Panc1 (cell line): ENCODE measurements at regions not wholly inside any gene's neighbourhood (a gene's known extent, or its start where the extent isn't known, plus 50 kb on each side); places are given as distances from the start of the nearest gene placed in this dataset.

Source experiments
- ATAC-seq: fragments of 200-7000 bp; cut with Tn5 transposase; 2 replicates; pipeline ENCODE4 v1.9.1; 2020; ENCODE audit warnings: mild to moderate bottlenecking, moderate library complexity
- BruUV-seq: library from RNA; stranded (reverse); fragments of 400-500 nt; replicated peaks from 2 replicates; lab custom pipeline; 2021; lab: Mats Ljungman, UMichigan
- CTCF ChIA-PET: fragments of 300-600 bp; sonication (Branson Sonifier 250); formaldehyde crosslinking; loops from one replicate; lab custom pipeline; 2022; ENCODE audit warnings: antibody characterized with exemption; lab: Charles Lee
- POLR2A ChIA-PET: fragments of 300-600 bp; sonication (Branson Sonifier 250); formaldehyde crosslinking; loops from one replicate; lab custom pipeline; 2022; ENCODE audit warnings: antibody characterized with exemption; lab: Charles Lee
- DNase-seq: peaks from one replicate; pipeline ENCODE4 v3.0.0-alpha.2; 2010; ENCODE audit warnings: low read depth, low spot score
- H3K27ac ChIP-seq: 2 replicates; pipeline ENCODE4 v1.5.1; 2011; ENCODE audit warnings: mild to moderate bottlenecking, low read length, inconsistent platforms
- H3K27me3 ChIP-seq: fragments of 200-500 bp; sonication (Bioruptor generic); 2 replicates; pipeline ENCODE4 v1.6.0; 2014; ENCODE audit warnings: low read length, inconsistent platforms; ENCODE audit not compliant: control insufficient read depth, insufficient read depth
- H3K36me3 ChIP-seq: fragments of 200-500 bp; sonication (Bioruptor generic); 2 replicates; pipeline ENCODE4 v1.5.1; 2014; ENCODE audit warnings: inconsistent platforms, mild to moderate bottlenecking, low read length, moderate library complexity; ENCODE audit not compliant: control insufficient read depth, insufficient read depth
- H3K4me1 ChIP-seq: 2 replicates; pipeline ENCODE4 v1.5.1; 2011; ENCODE audit warnings: inconsistent platforms, mild to moderate bottlenecking, low read length, moderate library complexity; ENCODE audit not compliant: control insufficient read depth, insufficient read depth
- H3K4me3 ChIP-seq, 2 experiments: 2 replicates each; pipeline ENCODE4 v1.5.1; 2011 to 2012; ENCODE audit warnings: low read depth in 2 of 2, low read length in 2 of 2, mild to moderate bottlenecking in 2 of 2, inconsistent platforms in 1 of 2, moderate library complexity in 1 of 2
- H3K9me3 ChIP-seq: fragments of 200-500 bp; sonication (Bioruptor generic); 2 replicates; pipeline ENCODE4 v1.5.1; 2014; ENCODE audit warnings: low read depth, mild to moderate bottlenecking, inconsistent platforms, low read length, moderate library complexity; ENCODE audit not compliant: control insufficient read depth, insufficient read depth
- CTCF ChIP-seq: fragments of 450-650 bp; IDR thresholded peaks from 2 replicates; pipeline ENCODE4 v1.5.1; 2017; ENCODE audit warnings: mild to moderate bottlenecking
- POLR2AphosphoS5 ChIP-seq: IDR thresholded peaks from 2 replicates; pipeline ENCODE4 v1.6.1; 2012; ENCODE audit warnings: mild to moderate bottlenecking, low read depth, low read length, moderate library complexity
- REST ChIP-seq, 2 experiments: IDR thresholded peaks; 2 replicates each; pipeline ENCODE4 v1.6.1; 2011 to 2012; ENCODE audit warnings: low read depth in 2 of 2, control low read depth in 1 of 2, low read length in 1 of 2, mild to moderate bottlenecking in 1 of 2, moderate library complexity in 1 of 2; ENCODE audit not compliant: insufficient read depth in 1 of 2
- SIN3A ChIP-seq: IDR thresholded peaks from 2 replicates; pipeline ENCODE4 v1.6.1; 2012; ENCODE audit warnings: low read depth, mild to moderate bottlenecking, low read length, moderate library complexity, borderline replicate concordance; ENCODE audit not compliant: insufficient read depth
- TCF7L2 ChIP-seq: IDR thresholded peaks from 2 replicates; pipeline ENCODE4 v1.6.1; 2011; ENCODE audit warnings: mild to moderate bottlenecking, low read depth, low read length, inconsistent platforms
- in situ Hi-C: cut with HindIII; loops from 2 replicates; pipeline ENCODE4 v1.10.0; 2016; ENCODE audit warnings: low sequenced_read_pairs, low pct_unique_long_range_greater_than_20kb
- intact Hi-C: fragments of 100-400 bp; cut with micrococcal nuclease; formaldehyde crosslinking; loops from one replicate; pipeline ENCODE4 v1.10.0; 2022; ENCODE audit not compliant: unreplicated experiment

GRCh38 chr1:189927641-189928040 is 550.0 kb downstream of the BRINP3 start:
- in situ Hi-C loops = no loop called here
- no peak for TF ChIP-seq CTCF
- no peak for TF ChIP-seq TCF7L2
- no peak for TF ChIP-seq POLR2AphosphoS5

GRCh38 chr1:189929501-189930099 is 548.1 kb downstream of the BRINP3 start:
- POLR2A ChIA-PET = no interaction called here
- no peak for DNase-seq
- CTCF ChIA-PET = no interaction called here
- Histone ChIP-seq H3K27me3 (no peaks in the 10 kb centered on the region), H3K4me3 (no peak overlapping the region), H3K9me3 (no peaks in the 10 kb centered on the region), H3K27ac (no peak overlapping the region), H3K4me1 (no peaks in the 10 kb centered on the region), H3K36me3 (no peaks in the 10 kb centered on the region)
- in situ Hi-C loops = no loop called here
- intact Hi-C loops = no loop called here
- no peak for TF ChIP-seq REST (IDR thresholded peaks at IDR 0.05; ENCODE audit: insufficient read depth in 1 of 2, low read depth in 2 of 2, low read length in 1 of 2)
- TF ChIP-seq POLR2AphosphoS5 = no peak
- no peak for TF ChIP-seq TCF7L2
- TF ChIP-seq CTCF = no peak
- TF ChIP-seq SIN3A = no peak
- no peak for ATAC-seq
- no TSS peak for BruUV-seq

More at GRCh38 chr1:189927641-189928040, 550.0 kb downstream of the BRINP3 start:
- CTCF ChIA-PET = no interaction called here
- DNase-seq (no peak), ATAC-seq (no peak)
- Histone ChIP-seq H3K4me1 (no peaks in the 10 kb centered on the region), H3K9me3 (no peaks in the 10 kb centered on the region), H3K4me3 (no peak overlapping the region), H3K27ac (no peak overlapping the region), H3K27me3 (no peaks in the 10 kb centered on the region), H3K36me3 (no peaks in the 10 kb centered on the region)
- POLR2A ChIA-PET = no interaction called here
- intact Hi-C loops = no loop called here
- no TSS peak for BruUV-seq
